B cell (primary cell): ENCODE measurements at regions not wholly inside any gene's neighbourhood (a gene's known extent, or its start where the extent isn't known, plus 50 kb on each side); places are given as distances from the start of the nearest gene placed in this dataset.

Experiments used
- EZH2 ChIP-seq: IDR thresholded peaks from 2 replicates; pipeline ENCODE4 v1.6.1; 2012; ENCODE audit warnings: borderline replicate concordance, low read depth, mild to moderate bottlenecking, moderate library complexity, low read length; ENCODE audit not compliant: insufficient read depth, poor library complexity, severe bottlenecking
- TF ChIP-seq, protein P1 (sequence below): fragments of 200-600 bp; IDR thresholded peaks from one replicate; pipeline ENCODE4 v1.8.0; 2022; ENCODE audit warnings: antibody characterized with exemption, mild to moderate bottlenecking

DNA sequence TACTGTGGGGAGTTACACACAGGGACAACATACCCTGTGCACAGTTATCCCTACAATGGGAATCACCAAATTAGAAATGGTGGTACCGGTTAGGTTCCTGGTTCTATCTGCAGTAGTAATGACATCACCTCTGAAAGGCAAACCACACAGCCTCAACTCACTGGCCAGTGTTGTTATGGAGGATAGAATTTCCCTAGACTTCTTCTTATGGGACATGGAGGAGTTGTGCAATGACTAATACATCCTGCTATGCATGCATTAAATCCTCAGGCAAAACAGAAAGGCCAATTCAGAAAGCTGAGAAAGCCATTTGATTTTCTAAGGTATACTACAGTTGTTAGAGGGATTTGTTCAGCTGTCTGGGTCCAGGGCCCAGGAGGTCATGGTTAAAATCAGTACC lies 439.3 kb downstream of the TMX3 start:
- TF ChIP-seq, protein P1, sequence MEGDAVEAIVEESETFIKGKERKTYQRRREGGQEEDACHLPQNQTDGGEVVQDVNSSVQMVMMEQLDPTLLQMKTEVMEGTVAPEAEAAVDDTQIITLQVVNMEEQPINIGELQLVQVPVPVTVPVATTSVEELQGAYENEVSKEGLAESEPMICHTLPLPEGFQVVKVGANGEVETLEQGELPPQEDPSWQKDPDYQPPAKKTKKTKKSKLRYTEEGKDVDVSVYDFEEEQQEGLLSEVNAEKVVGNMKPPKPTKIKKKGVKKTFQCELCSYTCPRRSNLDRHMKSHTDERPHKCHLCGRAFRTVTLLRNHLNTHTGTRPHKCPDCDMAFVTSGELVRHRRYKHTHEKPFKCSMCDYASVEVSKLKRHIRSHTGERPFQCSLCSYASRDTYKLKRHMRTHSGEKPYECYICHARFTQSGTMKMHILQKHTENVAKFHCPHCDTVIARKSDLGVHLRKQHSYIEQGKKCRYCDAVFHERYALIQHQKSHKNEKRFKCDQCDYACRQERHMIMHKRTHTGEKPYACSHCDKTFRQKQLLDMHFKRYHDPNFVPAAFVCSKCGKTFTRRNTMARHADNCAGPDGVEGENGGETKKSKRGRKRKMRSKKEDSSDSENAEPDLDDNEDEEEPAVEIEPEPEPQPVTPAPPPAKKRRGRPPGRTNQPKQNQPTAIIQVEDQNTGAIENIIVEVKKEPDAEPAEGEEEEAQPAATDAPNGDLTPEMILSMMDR = no peak
- TF ChIP-seq EZH2 = no peak
